Myocyte (in vitro differentiated cells): ENCODE measurements at regions not wholly inside any gene's neighbourhood (a gene's known extent, or its start where the extent isn't known, plus 50 kb on each side); places are given as distances from the start of the nearest gene placed in this dataset.

ENCODE experiments used
- DNase-seq: peaks from one replicate; pipeline ENCODE4 v3.0.0-alpha.2; 2012; ENCODE audit warnings: low read depth

DNA sequence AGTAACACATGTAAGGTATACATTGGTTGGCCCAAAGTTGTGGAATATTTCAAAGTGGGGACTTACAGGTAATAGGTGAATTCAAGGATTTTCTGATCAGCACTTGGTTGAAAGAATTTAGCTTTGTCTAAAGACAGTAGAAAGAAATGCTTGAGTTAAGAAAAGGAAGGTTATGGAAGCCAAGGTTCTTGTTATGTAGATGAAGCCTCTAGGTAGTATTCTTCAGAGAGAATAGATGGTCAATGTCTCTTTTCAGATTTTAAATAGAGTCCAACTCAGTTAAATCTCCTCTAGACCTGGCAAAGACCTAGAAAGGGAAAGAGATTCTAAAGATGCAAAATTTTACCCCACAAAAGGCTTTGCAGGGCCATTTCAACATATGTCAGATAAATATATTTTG is 157.4 kb downstream of the ANKRD30B start:
- DNase-seq: no peak

DNA sequence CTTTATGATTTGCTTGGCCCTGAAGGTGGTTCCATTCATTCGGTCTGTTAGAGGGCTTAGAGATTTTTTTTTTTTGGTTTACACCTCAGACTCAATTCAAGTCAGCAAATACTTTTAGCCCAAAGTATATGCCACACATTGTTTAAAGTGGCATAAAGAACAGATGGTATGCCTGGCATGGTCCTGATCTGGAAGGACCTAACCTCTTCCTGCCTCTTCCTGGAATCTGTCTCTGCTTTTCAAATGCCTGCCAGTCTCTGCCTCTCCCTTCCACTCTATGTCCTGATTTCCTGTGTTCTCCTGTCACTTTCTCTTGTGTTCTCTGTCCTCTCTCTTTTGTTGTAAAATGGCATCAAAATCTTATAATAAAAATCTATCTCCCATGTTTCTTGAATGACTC is 158.0 kb downstream of the ANKRD30B start:
- DNase-seq: no peak

- DNase-seq: no peak
Observed at GRCh38 chr18:14907420-14907819, 159.4 kb downstream of the ANKRD30B start.

DNA sequence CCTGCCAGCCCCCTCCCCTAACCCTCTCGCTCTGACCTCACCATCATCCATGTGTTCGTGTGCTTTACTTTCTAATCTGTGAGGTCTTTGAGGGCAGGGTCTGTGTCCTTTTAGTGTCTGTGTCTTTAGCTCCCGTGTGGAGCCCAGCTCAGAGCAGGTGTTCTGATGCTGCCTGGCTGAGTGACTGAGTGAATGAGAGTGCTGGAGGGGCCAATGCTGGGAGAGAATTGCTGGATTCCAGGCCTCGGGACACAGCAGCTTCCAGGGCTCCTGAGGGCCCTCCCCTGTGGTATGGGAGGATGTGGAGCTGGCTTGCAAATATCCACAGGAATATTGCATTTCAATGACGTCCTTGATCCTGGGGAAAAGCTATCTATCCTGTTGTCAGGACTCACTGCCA is 160.6 kb downstream of the ANKRD30B start:
- no peak for DNase-seq

DNA sequence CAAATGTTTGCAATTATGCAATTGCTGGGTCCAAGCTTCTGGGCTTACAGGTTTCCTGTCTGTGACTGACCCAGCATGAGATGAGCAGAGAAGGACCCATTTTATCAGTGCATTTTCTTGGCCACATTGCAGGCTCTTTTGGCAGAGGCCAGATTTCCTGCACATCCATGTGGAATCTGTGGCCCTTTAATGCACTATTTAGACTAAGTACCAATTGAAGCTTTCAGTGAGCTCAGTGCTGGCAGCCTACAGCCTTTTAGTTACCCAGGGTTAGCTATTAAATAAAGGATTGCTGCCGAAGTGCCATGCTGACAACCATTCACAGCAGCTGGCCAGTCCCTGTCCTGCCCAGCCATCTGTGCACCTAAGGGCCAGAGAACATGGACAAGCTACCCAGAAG is 165.0 kb downstream of the ANKRD30B start:
- no peak for DNase-seq

- no peak for DNase-seq
Observed at GRCh38 chr18:14914121-14914520, 166.1 kb downstream of the ANKRD30B start.

DNA sequence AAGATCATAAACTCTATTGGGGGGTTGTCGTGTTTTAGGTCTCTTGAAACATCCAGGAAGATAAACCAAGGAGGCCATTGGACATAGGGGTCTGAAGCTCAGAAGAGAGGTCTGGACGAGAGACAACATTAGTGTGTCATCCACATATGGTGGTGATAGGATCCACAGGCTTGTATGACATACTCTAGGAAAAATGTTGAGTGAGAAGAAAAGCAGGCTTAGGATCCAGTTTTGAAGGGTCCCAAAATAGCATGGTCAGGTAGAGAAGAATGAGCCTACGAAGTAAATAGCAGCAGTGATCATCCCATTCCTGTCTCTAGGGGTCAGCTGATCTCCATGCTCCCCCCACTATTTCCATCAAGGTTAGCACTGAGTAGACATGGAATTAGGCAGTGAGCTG is 166.8 kb downstream of the ANKRD30B start:
- no peak for DNase-seq

- DNase-seq: no peak
Observed at GRCh38 chr18:14916181-14916580, 168.2 kb downstream of the ANKRD30B start.

DNA sequence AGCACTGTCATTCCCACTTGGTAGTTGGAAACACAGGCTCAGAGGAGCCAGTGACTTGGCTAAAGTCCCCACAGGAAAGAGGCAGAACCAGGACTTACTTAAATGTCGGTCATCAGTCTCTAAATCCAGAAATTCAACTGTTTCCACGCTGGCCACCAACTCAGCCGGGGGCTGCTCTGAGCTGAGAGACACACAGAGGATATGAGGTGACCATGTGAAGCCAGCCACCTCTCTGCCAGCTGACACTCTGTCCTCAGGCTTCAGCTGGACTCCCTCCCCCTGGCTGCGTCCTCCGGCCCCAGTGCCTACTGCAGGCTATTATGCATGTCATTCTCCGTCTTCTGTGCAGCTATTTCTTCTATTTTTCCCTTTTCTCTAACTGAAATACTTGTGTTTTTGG is 168.9 kb downstream of the ANKRD30B start:
- no peak for DNase-seq

DNA sequence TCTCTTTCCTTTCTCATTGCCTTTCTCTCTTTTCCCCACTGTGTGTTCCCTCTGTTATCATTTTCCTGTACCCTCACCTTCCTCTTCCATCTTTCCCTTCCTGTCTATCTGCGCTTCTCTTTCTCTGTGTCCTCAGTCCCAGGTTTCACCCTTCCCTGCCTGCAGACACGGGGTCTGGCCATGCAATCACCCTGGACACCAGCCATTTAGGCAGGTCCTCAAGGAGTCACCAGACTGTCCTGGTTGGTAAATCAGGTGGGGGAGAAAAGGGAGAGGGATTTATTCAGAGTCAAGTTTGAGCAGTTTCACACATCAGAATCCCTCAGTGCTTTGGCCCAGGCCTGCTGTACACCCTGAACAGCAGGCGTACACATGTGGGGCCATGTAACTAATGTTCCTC is 169.3 kb downstream of the ANKRD30B start:
- no peak for DNase-seq

DNA sequence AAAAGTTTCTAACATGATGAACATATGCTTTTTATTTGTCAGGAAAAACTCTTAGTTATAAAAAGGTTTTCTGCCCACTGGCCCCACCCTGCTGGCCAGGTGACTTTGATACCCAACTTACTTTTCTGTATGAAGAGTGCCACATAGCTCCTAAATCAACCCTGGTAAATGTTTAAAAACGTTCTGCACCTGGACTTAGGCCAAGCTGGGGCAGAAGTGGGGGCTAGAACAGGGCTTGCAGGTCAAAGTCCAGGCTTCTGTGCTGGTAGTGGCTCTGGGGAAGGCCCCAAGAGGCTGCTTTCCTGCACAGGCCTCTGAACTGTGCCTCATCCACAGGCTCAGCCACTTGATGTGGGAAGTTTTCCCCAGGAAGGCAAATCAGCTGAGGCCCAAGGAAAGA is 171.7 kb downstream of the ANKRD30B start:
- no peak for DNase-seq

DNA sequence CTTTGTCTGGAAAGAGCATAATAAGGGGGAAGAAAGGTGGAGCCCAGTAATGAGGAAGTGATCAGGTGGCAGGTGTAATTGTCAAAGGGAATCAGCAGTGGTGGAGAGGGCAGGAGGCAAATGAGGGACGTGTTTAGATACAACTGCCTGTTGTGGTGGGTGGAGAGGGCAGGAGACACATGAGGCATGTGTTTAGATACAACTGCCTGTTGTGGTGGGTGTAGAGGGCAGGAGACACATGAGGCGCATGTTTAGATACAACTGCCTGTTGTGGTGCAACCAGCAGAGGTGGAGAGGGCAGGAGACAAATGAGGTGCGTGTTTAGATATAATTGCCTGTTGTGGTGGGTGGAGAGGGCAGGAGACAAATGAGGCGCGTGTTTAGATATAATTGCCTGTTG is 173.1 kb downstream of the ANKRD30B start:
- no peak for DNase-seq

DNA sequence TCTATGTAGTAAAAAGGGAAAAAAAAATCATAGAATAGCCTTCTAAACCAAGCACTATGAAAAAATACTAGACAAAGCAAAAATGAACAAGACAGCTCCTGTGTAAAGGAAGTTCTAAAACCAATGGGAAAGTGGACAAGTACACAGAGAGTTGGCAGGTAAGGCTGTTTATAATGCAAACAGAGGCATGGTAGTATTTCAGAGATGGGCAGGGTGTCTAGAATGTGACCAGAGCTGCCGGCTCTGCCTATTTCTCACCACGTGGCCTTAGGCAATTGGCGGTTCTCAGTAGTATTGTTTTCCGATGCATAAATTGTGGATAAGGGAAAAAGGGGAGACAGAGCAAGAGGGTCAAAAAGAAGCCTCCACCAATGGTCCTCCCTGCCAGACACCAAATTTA is 173.6 kb downstream of the ANKRD30B start:
- DNase-seq: no peak

DNA sequence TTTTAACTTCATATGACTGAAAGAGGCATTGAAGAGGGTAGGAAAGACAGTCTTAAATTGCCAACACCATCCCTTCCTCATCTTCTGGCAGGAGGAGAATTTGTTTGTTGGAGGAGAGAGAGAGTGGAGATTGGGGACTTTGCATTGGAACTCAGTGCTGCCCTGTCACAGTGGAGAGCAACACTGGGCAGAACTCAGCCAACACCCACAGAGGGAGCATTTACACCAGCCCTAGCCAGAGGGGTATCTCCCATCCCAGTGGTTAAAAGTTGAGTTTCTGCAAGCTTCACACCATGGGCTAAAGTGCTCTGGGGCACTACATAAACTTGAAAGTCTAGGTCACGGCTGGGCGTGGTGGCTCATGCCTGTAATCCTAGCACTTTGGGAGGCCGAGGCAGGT is 174.1 kb downstream of the ANKRD30B start:
- DNase-seq: no peak

DNA sequence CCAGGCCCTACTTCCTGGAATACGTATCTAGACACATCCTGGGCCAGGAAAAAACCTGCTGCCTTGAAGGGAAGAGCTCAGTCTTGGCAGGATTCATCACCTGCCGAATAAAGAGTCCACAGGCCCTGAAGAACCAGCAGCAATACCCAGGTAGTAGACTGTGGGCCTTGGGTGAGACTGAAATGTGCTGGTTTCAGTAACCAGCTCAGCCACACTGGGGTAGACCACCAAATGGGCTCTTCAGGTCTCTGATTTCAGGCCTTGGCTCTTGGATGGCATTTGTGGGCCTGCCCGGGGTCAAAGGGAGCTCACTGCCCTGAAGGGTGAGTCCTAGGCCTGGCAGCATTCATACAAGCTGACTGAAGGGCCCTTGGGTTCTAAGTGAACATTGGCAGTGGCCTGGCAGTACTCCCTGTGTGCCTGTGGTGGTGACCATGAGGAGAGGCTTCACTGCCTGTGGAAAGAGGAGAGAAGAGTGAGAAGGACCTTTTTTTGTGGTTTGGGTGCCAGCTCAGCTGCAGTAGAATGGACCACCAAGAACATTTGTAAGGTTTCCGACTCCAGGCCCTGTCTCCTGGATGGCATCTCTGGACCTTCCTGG is 175.1 kb downstream of the ANKRD30B start:
- no peak for DNase-seq

- DNase-seq: no peak
Observed at GRCh38 chr18:14924226-14924625, 176.3 kb downstream of the ANKRD30B start.

DNA sequence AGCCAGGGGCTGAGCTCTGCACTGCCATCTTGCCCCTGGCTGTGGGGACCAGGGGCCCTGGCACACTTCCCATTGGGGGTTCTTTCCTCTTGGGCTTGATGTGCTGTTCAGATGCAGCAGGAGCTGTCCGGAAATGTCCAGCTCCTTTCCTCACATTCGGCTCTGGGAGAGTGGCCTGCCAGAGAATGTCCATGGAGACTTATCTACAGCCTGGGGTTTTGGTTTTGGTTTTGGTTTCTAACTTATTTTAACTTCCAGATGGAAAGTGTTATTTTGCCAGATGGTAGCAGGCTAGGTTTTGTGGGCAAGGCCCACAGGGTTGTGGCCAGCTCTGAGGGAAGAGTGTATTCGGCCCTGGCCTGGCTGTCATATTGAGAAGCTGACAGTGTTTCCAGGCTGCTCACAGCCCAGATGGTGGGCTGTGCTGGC is 177.3 kb downstream of the ANKRD30B start:
- DNase-seq: peak; percentile 83

GRCh38 chr18:14927701-14928100 is 179.7 kb downstream of the ANKRD30B start:
- peak; percentile 56 for DNase-seq

GRCh38 chr18:14928396-14928795 is 180.4 kb downstream of the ANKRD30B start:
- DNase-seq: no peak

- DNase-seq: no peak
Observed at GRCh38 chr18:14930076-14930475, 182.1 kb downstream of the ANKRD30B start.

GRCh38 chr18:14930576-14930975 is 182.6 kb downstream of the ANKRD30B start:
- DNase-seq: no peak

DNA sequence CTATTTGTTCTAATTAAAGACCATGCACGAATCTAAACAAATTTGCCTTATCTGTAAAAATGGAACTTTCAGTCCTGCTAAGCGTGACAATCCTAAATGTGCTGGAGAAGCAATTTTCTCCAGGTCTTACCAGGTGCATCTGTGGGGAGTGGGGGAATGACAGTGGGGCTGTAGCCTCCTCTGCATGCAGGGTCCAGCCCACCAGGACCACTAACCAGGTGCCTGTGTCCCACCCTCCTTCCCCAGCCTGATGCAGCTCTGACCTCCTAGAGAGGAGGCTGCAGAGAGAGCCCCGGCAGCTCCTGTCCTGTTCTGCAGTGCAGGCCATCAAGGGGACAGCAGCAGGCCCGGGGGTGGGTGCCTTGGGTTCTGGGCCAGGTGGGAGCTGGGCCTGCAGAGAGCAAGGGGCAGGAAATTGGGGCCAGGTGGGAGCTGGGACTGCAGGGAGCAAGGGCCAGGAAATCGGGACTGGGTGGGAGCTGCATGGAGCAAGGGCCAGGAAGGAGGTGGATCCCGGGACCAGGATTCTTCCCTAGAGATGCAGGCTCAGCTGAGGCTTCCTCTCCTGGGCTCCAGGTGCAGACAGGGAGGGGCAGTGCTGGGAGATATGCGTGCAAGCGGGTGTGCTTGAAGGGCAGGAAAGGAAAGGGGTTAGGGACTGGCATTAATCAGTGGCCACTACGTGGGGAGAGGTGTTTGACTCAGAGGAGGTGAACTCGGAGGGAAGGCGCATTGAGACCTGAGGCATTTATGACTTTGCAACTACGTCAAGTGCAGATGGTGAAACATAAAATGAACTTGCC is 185.3 kb downstream of the ANKRD30B start:
- DNase-seq: no peak

GRCh38 chr18:14933964-14934363 is 186.0 kb downstream of the ANKRD30B start:
- no peak for DNase-seq
